Activated B cell treated with CpG ODN at 0.5 μM for 24 hours (primary cell): ENCODE measurements at regions not wholly inside any gene's neighbourhood (a gene's known extent, or its start where the extent isn't known, plus 50 kb on each side); places are given as distances from the start of the nearest gene placed in this dataset.

ENCODE experiments used
- ATAC-seq: fragments of 200-7000 bp; cut with Tn5 transposase; one replicate; pipeline ENCODE4 v1.10.0; 2021; ENCODE audit warnings: low read depth, mild to moderate bottlenecking, moderate library complexity
- CTCF ChIA-PET: fragments of 350-600 bp; sonication (Branson Sonifier 250); formaldehyde crosslinking; loops from one replicate; lab custom pipeline; 2021; ENCODE audit warnings: antibody characterized with exemption; lab: Charles Lee
- POLR2A ChIA-PET: fragments of 350-600 bp; sonication (Branson Sonifier 250); formaldehyde crosslinking; loops from one replicate; lab custom pipeline; 2021; ENCODE audit warnings: antibody characterized with exemption; lab: Charles Lee
- DNase-seq: peaks from one replicate; pipeline ENCODE4 v3.0.0; 2022
- H3K27ac Mint-ChIP-seq: one replicate; pipeline ENCODE4 v1.8.0; 2020; ENCODE audit warnings: mixed read lengths
- H3K27me3 Mint-ChIP-seq: one replicate; pipeline ENCODE4 v1.8.0; 2021; ENCODE audit warnings: mixed read lengths
- H3K36me3 Mint-ChIP-seq: one replicate; pipeline ENCODE4 v1.8.0; 2021; ENCODE audit warnings: low read depth, mixed read lengths
- H3K4me1 Mint-ChIP-seq: one replicate; pipeline ENCODE4 v1.8.0; 2021; ENCODE audit warnings: mixed read lengths
- H3K4me3 Mint-ChIP-seq: one replicate; pipeline ENCODE4 v1.8.0; 2020; ENCODE audit warnings: mild to moderate bottlenecking, mixed read lengths
- H3K9me3 Mint-ChIP-seq: one replicate; pipeline ENCODE4 v1.8.0; 2020; ENCODE audit warnings: mixed read lengths
- intact Hi-C: fragments of 100-400 bp; cut with micrococcal nuclease; formaldehyde crosslinking; loops from one replicate; pipeline ENCODE4 v1.15.1; 2024
- TF ChIP-seq, protein P1 (sequence below): fragments of 200-600 bp; IDR thresholded peaks from one replicate; pipeline ENCODE4 v1.8.0; 2022; ENCODE audit warnings: antibody characterized with exemption, mild to moderate bottlenecking

- ATAC-seq: no peak
- no peak for DNase-seq
- TF ChIP-seq, protein P1, sequence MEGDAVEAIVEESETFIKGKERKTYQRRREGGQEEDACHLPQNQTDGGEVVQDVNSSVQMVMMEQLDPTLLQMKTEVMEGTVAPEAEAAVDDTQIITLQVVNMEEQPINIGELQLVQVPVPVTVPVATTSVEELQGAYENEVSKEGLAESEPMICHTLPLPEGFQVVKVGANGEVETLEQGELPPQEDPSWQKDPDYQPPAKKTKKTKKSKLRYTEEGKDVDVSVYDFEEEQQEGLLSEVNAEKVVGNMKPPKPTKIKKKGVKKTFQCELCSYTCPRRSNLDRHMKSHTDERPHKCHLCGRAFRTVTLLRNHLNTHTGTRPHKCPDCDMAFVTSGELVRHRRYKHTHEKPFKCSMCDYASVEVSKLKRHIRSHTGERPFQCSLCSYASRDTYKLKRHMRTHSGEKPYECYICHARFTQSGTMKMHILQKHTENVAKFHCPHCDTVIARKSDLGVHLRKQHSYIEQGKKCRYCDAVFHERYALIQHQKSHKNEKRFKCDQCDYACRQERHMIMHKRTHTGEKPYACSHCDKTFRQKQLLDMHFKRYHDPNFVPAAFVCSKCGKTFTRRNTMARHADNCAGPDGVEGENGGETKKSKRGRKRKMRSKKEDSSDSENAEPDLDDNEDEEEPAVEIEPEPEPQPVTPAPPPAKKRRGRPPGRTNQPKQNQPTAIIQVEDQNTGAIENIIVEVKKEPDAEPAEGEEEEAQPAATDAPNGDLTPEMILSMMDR: no peak
- POLR2A ChIA-PET: no interaction called here
- Mint-ChIP-seq H3K36me3 (no peaks in the 10 kb centered on the region), H3K4me3 (no peak overlapping the region), H3K4me1 (no peaks in the 10 kb centered on the region), H3K9me3 (peaks cover 7% of the 10 kb centered on the region), H3K27me3 (no peaks in the 10 kb centered on the region), H3K27ac (no peak overlapping the region)
- CTCF ChIA-PET: no interaction called here
- intact Hi-C loops: no loop called here
Measured at GRCh38 chr14:80095623-80096022, 115.7 kb downstream of the DIO2 start.

DNA sequence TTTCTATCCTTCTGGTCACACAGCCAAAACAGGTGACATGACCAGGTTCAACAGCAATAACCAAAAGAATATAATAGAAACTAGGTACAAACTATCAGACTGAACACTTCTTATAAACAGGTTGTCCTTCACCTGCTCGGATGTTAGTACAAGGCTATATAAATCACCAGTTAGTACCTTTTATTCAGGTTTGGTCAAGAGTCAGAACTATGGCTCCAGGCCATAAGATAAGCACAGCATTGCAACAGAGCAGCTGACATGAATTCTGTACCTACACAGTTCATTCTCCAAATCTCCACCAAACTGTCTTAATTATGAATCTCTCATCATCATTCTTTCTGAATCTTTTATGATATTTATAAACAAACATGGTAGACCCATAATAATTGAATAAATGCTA, 123.9 kb downstream of the DIO2 start:
- ATAC-seq: no peak
- Mint-ChIP-seq H3K4me3 (no peak overlapping the region), H3K27ac (no peak overlapping the region), H3K27me3 (no peaks in the 10 kb centered on the region), H3K9me3 (no peaks in the 10 kb centered on the region), H3K36me3 (no peaks in the 10 kb centered on the region), H3K4me1 (no peaks in the 10 kb centered on the region)
- no peak for DNase-seq
- TF ChIP-seq, protein P1: no peak
- ChIA-PET CTCF (no interaction called here), POLR2A (no interaction called here)
- intact Hi-C loops: no loop called here

DNA sequence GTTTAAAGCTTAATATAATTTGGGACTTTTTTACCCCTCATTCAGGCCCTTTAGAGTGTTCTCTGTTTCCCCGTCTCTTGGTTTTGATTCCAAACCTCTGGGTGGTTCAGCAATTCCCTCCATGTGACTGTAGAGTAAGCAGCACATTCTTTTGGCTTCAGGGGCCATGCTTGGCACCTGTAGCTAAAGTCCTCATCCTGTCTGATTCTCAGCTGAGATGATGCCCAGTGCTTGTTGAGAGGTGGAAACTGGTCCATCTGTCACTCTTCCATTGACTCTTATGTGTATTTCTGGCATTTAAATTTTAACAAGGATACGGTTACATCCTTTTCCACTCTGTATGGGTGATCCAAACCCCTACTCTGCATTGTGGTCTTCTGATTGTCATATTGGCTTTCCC, 127.1 kb downstream of the DIO2 start:
- ChIA-PET POLR2A (no interaction called here), CTCF (no interaction called here)
- no peaks in the 10 kb centered on the region for H3K36me3 Mint-ChIP-seq
- intact Hi-C loops: no loop called here
- TF ChIP-seq, protein P1: no peak
- no peaks in the 10 kb centered on the region for H3K4me1 Mint-ChIP-seq
- no peak overlapping the region for H3K27ac Mint-ChIP-seq
- peaks cover 5% of the 10 kb centered on the region for H3K9me3 Mint-ChIP-seq
- DNase-seq (no peak), ATAC-seq (no peak)
- no peaks in the 10 kb centered on the region for H3K27me3 Mint-ChIP-seq
- H3K4me3 Mint-ChIP-seq: no peak overlapping the region

DNA sequence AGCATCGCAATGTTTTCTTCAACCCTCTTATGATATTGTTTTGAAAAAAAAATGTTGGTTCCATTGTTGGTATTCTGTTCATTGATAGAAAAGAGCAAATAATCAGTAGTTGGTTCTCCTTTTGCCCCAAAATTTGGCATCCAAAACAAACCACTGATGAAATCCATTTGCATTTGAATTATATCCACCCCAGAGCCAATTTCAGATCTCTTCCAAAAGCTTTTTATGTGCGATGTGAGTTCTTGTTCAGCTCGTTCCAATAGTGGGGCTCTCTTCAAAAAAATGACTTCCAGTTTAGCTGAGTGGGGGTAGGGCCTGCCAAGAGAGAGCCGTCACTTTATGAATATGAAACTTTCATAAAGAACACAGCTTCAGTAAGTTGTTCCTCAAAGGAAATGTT, 130.7 kb downstream of the DIO2 start:
- intact Hi-C loops: no loop called here
- Mint-ChIP-seq H3K4me1 (no peaks in the 10 kb centered on the region), H3K4me3 (no peak overlapping the region), H3K9me3 (peaks cover 5% of the 10 kb centered on the region), H3K27ac (no peak overlapping the region), H3K36me3 (no peaks in the 10 kb centered on the region), H3K27me3 (no peaks in the 10 kb centered on the region)
- ChIA-PET POLR2A (no interaction called here), CTCF (no interaction called here)
- DNase-seq: no peak
- TF ChIP-seq, protein P1: no peak
- no peak for ATAC-seq

GRCh38 chr14:80078501-80078900, 132.8 kb downstream of the DIO2 start:
- intact Hi-C loops: no loop called here
- Mint-ChIP-seq H3K4me3 (no peak overlapping the region), H3K27ac (no peak overlapping the region), H3K36me3 (no peaks in the 10 kb centered on the region), H3K9me3 (peaks cover 7% of the 10 kb centered on the region), H3K27me3 (no peaks in the 10 kb centered on the region), H3K4me1 (no peaks in the 10 kb centered on the region)
- DNase-seq: no peak
- ChIA-PET CTCF (no interaction called here), POLR2A (no interaction called here)
- no peak for ATAC-seq
- TF ChIP-seq, protein P1: no peak
